Ovary (tissue), 3 donors: ENCODE measurements at regions not wholly inside any gene's neighbourhood (a gene's known extent, or its start where the extent isn't known, plus 50 kb on each side); places are given as distances from the start of the nearest gene placed in this dataset.

Experiments used
- EP300 ChIP-seq: sonication (generic); formaldehyde crosslinking; IDR thresholded peaks from one replicate; pipeline ENCODE4 v1.6.1; 2017; ENCODE audit warnings: antibody characterized with exemption
- POLR2A ChIP-seq: fragments of 450-650 bp; IDR thresholded peaks from one replicate; pipeline ENCODE4 v1.6.1; 2017; ENCODE audit warnings: antibody characterized with exemption, mild to moderate bottlenecking, moderate library complexity
- TF ChIP-seq, protein P1 (sequence below), 3 donors: fragments of 450-650 bp in 2 of 3; fragments of 200-600 bp in 1 of 3; IDR thresholded peaks; one replicate each; pipeline versions ENCODE4 v1.5.1 to v1.8.0; 2016 to 2022; ENCODE audit warnings: antibody characterized with exemption in 3 of 3, mild to moderate bottlenecking in 1 of 3
- donor health status: DM: no; HTN: no; CAD: no.

DNA sequence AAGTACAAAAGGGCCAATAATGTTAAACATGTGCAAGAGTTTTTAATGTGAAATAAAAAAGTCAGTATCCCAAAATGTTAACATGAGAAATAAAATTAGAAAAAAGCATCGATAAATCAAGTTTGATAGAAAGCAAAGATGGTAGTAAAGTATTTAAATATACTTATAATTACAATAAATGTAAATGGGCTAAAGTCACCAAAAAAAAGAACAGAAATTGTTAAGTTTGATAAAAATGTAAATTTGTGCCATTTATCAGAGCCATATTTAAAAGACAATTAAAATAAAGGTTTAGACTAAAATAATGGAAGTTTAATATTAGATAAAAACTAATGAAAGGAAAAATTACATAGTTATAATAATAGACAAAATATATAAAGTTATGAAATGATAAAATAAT is 500.5 kb downstream of the TMEM232 start:
- TF ChIP-seq POLR2A (no peak), EP300 (no peak)
- TF ChIP-seq, protein P1, sequence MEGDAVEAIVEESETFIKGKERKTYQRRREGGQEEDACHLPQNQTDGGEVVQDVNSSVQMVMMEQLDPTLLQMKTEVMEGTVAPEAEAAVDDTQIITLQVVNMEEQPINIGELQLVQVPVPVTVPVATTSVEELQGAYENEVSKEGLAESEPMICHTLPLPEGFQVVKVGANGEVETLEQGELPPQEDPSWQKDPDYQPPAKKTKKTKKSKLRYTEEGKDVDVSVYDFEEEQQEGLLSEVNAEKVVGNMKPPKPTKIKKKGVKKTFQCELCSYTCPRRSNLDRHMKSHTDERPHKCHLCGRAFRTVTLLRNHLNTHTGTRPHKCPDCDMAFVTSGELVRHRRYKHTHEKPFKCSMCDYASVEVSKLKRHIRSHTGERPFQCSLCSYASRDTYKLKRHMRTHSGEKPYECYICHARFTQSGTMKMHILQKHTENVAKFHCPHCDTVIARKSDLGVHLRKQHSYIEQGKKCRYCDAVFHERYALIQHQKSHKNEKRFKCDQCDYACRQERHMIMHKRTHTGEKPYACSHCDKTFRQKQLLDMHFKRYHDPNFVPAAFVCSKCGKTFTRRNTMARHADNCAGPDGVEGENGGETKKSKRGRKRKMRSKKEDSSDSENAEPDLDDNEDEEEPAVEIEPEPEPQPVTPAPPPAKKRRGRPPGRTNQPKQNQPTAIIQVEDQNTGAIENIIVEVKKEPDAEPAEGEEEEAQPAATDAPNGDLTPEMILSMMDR (IDR thresholded peaks at IDR 0.05), result no peak
